ENCODE measurements at regions not wholly inside any gene's neighbourhood (a gene's known extent, or its start where the extent isn't known, plus 50 kb on each side); places are given as distances from the start of the nearest gene placed in this dataset.

DNA sequence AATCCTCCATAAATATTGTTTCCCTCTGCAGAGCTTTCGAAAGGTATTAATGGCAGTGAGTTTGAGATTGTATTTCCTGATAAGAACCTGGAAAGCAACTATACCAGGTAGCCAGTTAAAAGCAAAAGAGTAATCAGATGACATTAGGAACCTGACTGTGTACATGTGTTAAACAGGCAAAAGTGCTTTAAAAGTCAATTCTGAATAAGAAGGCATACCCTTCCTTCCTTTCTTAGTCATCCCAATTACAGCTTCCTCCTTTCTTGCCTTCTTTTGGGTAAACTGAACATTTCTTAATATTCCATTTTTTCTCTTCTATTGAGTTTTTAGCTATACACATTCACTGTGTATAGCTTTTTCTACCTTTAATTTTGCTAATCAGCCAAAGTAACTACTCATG, 144.7 kb downstream of the ZNF281 start:
- TF ChIP-seq, protein P1, sequence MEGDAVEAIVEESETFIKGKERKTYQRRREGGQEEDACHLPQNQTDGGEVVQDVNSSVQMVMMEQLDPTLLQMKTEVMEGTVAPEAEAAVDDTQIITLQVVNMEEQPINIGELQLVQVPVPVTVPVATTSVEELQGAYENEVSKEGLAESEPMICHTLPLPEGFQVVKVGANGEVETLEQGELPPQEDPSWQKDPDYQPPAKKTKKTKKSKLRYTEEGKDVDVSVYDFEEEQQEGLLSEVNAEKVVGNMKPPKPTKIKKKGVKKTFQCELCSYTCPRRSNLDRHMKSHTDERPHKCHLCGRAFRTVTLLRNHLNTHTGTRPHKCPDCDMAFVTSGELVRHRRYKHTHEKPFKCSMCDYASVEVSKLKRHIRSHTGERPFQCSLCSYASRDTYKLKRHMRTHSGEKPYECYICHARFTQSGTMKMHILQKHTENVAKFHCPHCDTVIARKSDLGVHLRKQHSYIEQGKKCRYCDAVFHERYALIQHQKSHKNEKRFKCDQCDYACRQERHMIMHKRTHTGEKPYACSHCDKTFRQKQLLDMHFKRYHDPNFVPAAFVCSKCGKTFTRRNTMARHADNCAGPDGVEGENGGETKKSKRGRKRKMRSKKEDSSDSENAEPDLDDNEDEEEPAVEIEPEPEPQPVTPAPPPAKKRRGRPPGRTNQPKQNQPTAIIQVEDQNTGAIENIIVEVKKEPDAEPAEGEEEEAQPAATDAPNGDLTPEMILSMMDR (IDR thresholded peaks at IDR 0.05; ENCODE audit: borderline replicate concordance, extremely low read depth, low read length, poor library complexity, severe bottlenecking), result no peak
- no peak for TF ChIP-seq EZH2 (IDR thresholded peaks at IDR 0.05; ENCODE audit: borderline replicate concordance, low read depth, low read length, severe bottlenecking)
